Stimulated activated CD4-positive, alpha-beta T cell treated with anti-CD3 and anti-CD28 coated beads, Interleukin-1b, Interleukin-23, amount 100 ng/mL, for 4 hours (primary cell): ENCODE measurements at regions not wholly inside any gene's neighbourhood (a gene's known extent, or its start where the extent isn't known, plus 50 kb on each side); places are given as distances from the start of the nearest gene placed in this dataset.
"Not testable (repeated sequence)": the region's sequence is repeated elsewhere in the genome, so short reads cannot be mapped to it uniquely, and the experiment has no call there.

ENCODE experiments used
- DNase-seq, 2 donors: peaks; one replicate each; pipeline ENCODE4 v3.0.0-alpha.2; 2020; ENCODE audit warnings: low read depth in 2 of 2

DNA sequence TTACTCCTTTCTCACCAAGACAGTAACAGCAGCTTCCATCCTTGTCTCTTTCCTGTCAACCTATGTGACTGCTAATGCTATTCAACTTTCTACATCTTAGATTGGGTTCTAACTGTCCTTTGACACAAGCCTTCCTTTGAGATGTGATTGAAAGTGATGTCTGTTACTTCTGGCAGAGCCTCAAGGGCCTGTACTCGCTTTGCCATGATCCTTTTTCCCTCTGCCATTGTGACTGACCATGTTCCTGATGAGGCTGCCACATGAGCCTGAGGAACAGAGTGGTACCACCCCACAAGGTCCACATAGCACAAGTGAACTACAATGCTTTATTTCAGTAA lies 138.8 kb upstream of the RAB4A start:
- no peak for DNase-seq

DNA sequence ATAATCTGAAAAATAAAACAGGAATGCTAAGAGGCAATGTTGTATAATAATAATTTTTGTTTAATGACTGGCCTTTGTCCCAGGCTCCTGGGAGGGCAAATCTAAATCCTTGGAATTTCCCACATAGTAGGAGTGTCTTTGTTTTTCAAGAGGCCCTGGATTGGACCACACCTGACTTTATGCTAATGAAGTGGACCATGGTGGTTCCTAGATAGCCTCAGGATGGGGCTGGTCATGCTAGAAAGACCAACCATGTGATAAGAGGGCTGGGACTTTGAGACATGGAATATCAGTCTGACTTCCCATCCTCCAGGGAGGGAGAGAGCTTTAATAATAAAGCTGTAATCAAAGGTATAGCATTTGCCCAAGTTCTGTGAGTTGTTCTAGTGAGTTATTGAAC lies 138.2 kb upstream of the RAB4A start:
- DNase-seq: no peak

DNA sequence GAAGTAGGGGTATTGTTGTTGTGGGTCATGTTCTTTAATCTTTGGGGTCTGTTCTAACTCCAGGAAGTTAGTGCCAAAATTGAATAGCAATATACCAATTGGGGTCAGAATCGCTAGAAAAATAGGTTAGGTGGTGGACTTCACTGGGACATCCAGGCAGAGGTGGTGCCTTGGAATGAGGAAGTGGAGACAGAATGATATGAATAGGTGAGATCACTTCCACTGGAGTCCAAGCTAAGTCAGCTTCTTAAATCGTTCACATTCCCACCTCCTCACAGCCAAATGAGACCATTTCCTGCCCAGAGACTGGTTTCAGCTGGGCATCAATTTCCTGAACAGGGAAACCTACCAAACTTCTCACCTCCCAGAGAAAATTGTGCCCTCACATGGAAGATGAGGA lies 137.8 kb upstream of the RAB4A start:
- no peak for DNase-seq

DNA sequence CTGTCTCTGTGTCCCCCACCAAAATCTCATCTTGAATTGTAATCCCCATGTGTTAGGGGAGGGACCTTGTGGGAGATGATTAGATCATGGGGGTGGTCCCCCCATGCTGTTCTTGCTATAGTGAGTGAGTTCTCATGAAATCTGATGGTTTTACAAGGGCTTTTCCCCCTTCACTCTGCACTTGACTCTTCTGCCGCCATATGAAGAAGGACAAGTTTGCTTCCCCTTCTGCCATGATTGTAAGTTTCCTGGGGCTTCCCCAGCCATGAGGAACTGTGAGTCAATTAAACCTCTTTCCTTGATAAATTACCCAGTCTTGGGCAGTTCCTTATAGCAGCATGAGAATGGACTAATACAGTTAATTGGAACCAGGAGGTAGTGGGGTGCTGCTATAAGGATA lies 137.1 kb upstream of the RAB4A start:
- DNase-seq: no peak

DNA sequence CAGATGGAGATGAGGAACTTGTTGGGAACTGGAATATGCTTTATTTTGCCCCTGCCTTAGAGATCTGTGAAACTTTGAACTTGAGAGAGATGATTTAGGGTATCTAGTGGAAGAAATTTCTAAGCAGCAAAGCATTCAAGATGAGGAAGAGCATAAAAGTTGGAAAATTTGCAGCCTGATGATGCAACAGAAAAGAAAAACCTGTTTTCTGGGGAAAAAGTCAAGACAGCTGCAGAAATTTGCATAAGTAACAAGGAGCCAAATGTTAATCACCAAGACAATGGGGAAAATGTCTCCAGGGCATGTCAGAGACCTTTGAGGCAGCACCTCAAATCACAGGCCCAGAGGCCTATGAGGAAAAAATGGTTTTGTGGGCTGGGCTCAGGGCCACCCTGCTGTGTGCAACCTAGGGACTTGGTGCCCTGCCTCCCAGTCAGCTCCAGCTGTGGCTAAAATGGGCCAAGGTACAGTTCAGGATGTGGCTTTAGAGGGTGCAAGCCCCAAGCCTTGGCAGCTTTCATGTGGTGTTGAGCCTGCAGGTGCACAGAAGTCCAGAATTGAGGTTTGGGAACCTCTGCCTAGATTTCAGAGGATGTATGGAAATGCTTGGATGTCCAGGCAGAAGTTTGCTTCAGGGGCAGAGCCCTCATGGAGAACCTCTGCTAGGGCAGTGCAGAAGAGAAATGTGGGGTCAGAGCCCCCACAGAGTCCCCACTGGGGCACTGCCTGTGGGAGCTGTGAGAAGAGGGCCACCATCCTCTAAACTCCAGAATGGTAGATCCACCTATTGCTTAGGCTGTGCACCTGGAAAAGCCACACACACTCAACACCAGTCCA lies 136.3 kb upstream of the RAB4A start:
- DNase-seq: not testable (repeated sequence)

DNA sequence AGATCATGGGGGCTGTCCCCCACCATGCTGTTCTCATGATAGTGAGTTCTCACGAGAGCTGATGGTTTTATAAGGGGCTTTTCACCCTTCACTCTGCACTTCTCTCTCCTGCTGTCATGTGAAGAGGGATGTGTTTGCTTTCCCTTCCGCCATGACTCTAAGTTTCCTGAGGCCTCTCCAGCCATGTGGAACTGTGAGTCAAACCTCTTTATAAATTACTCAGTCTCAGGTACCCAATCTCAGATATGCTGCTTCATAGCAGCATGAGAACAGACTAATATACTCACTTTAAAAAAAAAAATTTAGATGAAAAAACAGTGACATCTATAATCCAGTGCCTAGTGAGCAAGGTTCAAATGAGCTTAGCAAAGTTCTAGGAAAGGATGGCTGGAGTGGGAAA lies 135.1 kb upstream of the RAB4A start:
- no peak for DNase-seq

DNA sequence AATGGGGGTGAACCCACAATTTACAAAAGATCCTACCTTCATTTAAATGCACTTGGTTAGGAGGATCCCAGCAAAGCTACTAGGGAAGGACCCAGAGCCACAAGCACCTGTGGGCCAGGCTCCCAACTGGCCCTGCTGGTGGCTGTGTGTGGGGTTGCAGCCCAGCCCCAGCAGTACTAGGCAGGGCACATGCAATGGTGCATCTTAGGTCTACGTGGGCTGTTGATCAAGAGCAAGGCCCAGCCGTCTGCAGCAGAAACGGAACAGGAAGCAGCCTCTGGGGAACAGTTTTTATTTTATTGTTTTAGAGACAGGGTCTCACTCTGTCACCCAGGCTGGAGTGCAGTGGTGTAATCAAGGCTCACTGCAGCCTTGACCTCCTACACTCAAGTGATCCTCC lies 134.1 kb upstream of the RAB4A start:
- DNase-seq: no peak

DNA sequence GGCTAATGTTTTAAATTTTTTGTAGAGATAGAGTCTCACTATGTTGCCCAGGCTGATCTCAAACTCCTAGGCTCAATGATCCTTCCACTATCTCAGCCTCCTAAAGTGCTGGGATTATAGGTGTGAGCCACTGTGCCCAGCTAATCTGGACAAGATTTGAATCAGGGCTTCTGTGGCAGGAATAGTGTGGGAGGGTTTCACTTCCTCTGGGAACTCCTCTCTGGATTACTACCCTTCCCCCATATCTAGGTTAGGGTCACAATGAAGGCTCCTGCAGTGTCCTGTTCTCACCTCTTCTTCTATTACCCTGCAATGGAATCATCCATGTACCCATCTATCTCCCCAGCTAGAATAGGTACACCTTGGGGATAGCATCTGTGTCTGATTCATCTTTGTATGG lies 133.6 kb upstream of the RAB4A start:
- no peak for DNase-seq

DNA sequence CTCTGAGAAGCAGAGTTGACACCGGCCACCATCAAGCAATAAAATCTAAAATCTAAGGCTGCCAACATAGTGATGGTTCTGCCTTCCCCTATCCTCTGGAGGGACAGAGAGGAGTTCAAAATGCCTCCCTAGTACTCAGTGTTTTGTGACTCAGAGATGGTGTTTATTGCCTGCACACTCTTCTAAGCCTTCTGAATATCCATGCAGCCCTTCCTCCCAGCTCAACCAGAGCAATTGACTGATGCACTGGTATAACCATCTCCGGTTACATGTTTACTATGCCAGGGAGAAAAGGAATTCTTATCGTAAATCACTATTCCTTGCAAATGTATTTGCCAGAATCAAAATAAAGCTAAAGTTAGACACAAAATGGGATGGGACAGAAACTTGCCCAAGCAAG lies 132.9 kb upstream of the RAB4A start:
- no peak for DNase-seq

DNA sequence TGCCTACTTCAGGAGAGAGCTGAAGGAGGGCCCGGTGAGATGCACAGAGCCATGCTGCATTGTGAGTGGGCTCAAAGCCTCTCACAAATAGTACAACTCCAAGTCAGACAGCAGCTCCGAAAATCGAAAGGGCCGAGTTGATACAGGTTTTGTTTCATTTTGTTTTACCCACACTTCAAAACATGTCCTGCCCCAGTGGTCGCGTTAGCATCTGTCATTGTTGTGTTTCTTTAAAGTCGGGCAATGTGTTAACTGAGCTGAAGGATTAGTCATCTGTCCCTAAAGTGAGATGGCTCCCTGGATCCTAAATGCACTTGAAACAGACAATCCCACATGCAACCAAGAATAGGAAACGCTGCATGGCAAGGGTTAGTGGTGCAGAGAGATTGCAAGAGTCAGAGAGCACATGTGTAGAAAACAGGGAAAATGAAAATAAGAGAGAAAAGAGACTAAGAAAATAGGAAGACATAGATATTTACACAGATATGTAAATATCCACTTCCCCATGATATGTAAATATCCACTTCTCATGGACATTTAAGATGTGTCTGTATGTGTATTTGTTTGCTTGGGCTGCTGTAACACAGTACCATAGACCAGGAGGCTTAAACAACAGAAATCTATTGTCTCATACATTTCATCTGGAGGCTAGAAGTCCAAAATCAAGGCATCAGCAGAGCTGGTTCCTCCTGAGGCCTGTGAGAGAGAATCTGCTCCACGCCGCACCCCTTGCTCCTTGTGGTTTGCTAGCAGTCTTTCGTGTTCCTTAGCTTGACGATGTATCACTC lies 131.4 kb upstream of the RAB4A start:
- no peak for DNase-seq

DNA sequence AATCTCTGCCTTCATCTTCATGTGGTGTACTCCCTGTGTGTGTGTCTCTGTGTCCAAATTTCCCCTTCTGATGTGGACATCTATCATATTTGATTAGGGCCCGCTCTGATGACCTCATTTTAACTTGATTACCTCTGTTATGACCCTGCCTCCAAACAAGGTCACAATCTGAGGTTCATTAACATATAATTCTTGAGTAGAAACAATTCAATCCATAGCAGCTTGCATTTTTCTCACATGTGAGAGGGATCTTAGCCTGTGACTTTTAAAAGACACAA lies 130.9 kb upstream of the RAB4A start:
- no peak for DNase-seq

DNA sequence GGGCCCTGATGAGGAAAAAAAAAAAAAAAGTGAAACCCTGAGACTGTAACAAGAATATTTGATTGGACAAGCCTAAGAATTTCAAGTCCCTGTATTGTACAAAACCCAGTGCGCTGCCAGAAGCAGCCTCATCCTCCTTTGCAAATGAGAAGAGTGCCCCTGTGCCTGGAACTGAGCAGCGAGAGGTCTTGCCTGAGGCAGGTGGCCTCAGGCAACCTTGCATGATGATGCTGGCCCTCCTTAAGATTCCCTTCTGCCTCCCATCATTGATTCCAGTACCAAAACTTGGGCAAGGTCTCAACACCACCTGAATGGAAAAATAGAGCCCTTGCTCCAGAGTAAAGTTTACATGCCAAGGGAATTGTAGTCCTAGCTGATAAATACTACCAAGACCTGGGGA lies 129.6 kb upstream of the RAB4A start:
- DNase-seq: no peak

DNA sequence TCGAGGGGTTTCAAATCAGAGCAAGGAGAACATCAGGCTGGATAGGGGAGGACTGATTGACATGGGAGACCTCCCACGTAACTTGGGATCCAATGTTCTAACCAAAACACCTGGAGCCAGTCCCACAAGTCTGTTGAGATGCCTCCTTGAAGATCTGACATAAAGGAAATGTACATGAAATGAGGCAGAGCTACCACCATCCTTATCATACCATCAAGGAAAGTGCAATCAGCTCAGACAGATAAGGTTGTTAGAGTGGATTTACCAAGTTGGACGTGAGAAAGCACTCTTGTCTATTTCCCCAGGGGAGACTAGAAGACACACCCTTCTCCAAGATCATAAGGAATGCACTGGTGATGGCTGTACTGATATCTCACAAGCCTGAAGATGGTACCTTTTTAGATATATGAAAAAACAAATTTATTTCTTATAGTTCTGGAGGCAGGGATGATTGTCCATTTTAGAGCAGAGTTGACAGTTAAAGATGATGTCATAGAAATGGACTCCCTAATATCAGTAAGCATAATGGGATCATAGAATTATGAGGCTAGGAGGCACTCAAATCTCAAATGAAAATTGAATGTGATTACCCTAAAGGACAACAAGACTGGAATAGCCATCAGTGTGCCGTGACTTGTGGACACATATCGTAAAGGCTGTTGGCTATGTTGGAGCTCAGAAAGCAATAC lies 129.1 kb upstream of the RAB4A start:
- no peak for DNase-seq

DNA sequence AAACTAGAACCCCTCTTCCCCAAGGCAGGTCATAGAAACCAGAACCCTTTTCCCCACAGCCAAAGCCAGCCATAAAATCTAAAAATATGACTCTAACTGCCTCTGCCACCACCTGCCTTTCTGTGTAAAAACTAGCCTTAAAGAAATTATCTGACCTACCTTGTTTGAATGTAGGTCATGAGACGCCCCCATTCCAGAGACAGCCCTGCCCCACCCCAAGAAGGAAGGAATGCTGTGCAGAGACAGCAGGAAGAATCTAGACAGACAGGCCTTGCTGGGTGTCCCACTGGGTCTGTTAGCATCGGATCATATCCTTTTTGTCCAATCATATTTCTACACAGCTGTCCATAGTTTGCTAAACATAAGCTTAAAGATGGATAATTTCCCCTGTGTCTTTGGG lies 128.4 kb upstream of the RAB4A start:
- DNase-seq: no peak

DNA sequence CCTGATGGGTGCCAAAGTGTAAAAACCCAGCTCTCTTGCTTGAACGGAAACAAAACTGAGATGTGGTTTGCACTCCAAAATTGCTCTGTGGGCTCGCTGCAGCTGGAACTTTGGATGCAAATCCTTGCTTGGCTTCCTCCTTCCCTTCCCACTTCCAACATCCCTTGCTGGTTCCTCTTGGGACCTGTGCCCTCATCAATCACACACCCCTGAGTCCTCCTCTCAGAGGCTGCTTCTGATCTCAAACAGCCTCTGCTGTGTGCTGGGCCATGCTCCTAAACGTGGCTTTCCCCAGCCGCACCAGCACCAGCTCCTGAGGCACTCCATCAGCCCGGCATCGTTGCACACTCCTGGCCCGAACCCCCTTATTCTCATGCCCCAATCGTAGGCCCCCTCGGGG lies 124.3 kb upstream of the RAB4A start:
- DNase-seq: no peak

DNA sequence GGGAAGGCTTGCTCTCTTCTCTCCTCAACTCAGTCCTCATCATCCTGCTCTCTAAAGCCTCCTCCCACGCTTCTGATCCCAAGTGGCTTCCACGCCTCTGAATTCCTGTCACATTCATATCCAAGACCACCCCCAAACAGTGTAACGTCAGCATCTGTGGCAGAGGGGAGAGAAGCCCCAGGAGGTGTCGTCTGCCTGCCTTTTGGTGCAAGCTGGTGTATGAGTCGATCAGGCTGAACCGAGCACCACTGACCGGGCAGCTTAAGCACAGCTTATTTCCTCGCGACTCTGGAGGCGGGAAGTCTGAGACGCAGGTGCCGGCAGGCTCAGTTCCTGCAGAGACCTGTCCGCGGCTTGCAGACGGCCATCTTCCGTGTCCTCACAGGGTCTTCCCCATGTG lies 123.8 kb upstream of the RAB4A start:
- no peak for DNase-seq

DNA sequence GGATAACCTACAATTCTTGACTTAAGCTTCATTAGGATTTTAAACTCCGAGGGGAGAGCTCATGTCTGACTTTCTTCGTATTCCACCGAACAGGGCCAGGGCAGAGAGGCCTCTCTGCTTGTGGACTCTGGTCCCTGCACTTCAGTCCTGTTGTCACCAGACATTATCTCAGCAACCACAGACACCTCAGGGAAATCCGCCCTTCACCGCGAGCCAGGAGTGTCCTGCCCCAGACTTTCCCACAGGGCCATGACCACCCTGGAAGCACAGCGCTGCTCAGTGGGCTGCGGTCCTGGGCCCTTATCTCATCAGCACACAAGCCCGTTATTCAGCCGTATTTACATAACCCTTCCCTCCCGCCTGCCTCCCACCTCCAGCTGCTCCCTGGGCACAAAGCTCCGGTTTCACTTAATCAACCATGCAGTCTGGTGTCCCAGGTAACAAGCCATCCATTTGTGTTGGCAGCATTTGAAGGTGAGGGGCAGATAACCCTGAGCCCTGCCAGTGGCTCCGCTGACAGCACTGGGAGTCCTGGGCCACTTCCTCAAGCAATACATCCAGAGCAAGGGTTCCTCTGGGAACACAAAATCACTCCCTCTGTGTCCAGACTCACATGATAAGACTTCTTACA lies 122.8 kb upstream of the RAB4A start:
- no peak for DNase-seq

DNA sequence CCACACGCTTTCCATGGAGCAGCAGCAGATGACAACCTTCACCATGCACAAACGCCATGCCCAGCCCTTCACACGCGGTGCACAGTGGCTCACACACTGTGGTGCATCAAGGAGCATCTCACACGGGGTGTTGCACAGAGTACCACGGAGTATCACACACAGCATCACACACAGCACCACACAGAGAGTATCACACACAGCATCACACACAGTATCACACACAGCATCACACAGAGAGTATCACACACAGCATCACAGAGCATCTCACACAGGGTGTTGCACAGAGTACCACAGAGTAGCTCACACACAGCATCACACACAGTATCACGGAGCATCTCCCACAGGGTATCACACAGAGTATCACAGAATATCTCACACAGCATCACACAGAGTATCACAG lies 122.2 kb upstream of the RAB4A start:
- no peak for DNase-seq

DNA sequence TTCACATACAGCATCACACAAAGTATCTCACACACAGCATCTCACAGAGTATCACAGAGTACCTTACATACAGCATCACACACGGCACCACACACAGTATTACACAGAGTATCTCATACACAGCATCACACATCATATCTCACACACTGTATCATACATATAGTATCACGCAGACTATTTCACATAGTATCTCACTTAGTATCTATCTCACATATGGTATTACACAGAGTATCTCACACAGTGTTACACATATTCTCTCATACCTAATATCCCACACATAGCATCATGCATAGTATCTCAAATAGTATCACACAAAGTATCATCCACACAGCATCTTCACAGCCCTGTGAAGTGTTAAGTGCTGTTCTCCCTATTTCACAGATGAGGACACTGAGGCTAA lies 121.5 kb upstream of the RAB4A start:
- DNase-seq: no peak

DNA sequence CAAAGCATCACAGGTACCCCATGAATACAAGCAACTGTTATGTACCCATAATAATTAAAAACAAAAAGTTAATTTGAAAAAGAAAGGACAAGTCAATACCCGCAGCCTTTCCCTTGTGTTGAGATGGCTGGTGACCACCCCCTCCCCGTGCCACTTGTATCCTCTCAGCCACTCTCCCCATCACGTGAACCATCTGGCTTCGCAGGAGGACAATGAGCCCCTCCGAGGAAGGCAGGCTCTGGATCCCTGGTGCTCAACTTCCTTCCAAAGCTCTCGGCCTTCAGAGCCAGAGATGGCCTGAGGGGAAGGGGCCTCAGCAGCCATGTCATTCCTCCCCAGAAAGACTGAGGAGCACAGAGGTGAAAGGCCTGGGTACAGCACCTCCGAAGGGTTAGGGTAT lies 120.4 kb upstream of the RAB4A start:
- no peak for DNase-seq

DNA sequence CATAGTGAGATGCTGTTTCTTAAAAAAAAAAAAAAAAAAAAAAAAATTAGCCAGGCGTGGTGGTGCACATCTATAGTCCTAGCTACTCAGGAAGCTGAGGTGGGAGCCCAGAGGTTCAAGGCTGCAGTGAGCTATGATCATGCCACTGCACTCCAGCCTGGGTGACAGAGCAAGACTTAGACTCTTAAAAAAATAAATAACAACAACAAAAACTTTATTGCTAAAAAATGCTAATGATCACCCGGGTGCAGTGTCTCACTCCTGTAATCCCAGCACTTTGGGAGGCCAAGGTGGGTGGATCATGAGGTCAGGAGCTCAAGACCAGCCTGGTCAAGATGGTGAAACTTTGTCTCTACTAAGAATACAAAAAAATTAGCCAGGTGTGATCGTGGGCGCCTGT lies 119.5 kb upstream of the RAB4A start:
- DNase-seq: not testable (repeated sequence)

DNA sequence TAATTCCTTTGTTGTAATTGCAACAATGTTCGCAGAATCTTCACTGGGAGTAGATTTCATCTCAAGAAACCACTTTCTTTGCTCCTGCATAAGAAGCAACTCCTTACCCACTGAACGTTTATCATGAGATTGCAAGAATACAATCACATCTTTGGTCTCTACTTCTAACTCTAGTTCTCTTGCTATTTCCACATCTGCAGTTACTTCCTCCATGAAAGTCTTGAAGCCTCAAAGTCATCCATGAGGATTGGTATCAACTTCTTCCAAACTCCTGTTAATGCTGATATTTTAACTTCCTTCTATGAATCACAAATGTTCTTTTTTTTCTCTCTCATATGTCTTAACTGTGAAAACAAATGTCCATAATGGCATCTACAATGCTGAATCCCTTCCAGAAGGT lies 118.6 kb upstream of the RAB4A start:
- no peak for DNase-seq
